GM12878 (cell line): ENCODE measurements at regions not wholly inside any gene's neighbourhood (a gene's known extent, or its start where the extent isn't known, plus 50 kb on each side); places are given as distances from the start of the nearest gene placed in this dataset.

ENCODE experiments used
- ATF2 ChIP-seq: IDR thresholded peaks from 2 replicates; pipeline ENCODE4 v1.6.1; 2012; ENCODE audit warnings: low read length, inconsistent platforms
- CTCF ChIP-seq, 3 experiments: IDR thresholded peaks in 2 of 3; conservative IDR thresholded peaks in 1 of 3; 2 replicates each; pipeline ENCODE4 v1.5.1; 2011; ENCODE audit warnings: low read depth in 3 of 3, low read length in 3 of 3, mild to moderate bottlenecking in 3 of 3, control low read depth in 2 of 3, moderate library complexity in 2 of 3, inconsistent platforms in 1 of 3, mixed read lengths in 1 of 3; ENCODE audit not compliant: control insufficient read depth in 2 of 3, insufficient read depth in 1 of 3; ENCODE audit errors: extremely low read depth in 1 of 3
- LARP7 ChIP-seq: fragments of 450-650 bp; IDR thresholded peaks from 2 replicates; pipeline ENCODE4 v1.6.1; 2017; ENCODE audit warnings: mild to moderate bottlenecking
- POLR2AphosphoS5 ChIP-seq: IDR thresholded peaks from 2 replicates; pipeline ENCODE4 v1.6.1; 2011; ENCODE audit warnings: mild to moderate bottlenecking, low read length, inconsistent platforms
- SUZ12 ChIP-seq: fragments of 200-600 bp; sonication (generic); IDR thresholded peaks from one replicate; pipeline ENCODE4 v1.6.1; 2018; ENCODE audit warnings: antibody characterized with exemption, mild to moderate bottlenecking; ENCODE audit not compliant: unreplicated experiment
- ZZZ3 ChIP-seq: IDR thresholded peaks from 2 replicates; pipeline ENCODE4 v1.6.1; 2011; ENCODE audit warnings: low read depth; ENCODE audit not compliant: control insufficient read depth, insufficient read length

GRCh38 chr6:8889514-8889913 lies 454.2 kb upstream of the SLC35B3 start:
- TF ChIP-seq ZZZ3 (no peak), ATF2 (no peak), LARP7 (no peak), CTCF (IDR thresholded peaks at IDR 0.05 in 2 of 3, conservative IDR thresholded peaks at IDR 0.05 in 1 of 3; ENCODE audit: control insufficient read depth in 2 of 3, extremely low read depth in 1 of 3, insufficient read depth in 1 of 3, low read depth in 3 of 3, low read length in 3 of 3) (no peak), POLR2AphosphoS5 (no peak), SUZ12 (no peak)
